ENCODE measurements at regions not wholly inside any gene's neighbourhood (a gene's known extent, or its start where the extent isn't known, plus 50 kb on each side); places are given as distances from the start of the nearest gene placed in this dataset.

DNA sequence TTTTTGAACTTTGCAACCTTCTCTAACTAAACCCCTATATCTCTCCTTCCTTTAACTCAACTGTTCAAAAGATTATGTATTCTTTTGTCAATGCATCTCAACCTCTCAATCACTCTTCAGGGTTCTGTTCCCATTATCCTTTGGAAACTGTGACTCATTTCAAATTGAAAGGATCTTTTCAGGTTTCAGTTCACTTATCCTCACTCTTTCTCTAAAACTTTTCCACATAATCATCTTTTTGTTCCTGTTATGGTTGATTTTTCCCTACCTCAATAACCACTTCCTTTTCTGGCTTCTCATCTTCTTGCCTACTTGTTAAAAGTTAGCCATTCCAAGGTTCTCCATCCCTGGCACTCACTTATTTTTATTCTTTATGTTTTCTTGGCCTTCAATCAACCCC lies 56.2 kb upstream of the NUF2 start:
- no peak overlapping the region for H2AK5ac ChIP-seq (ENCODE audit: insufficient read length, low read length)
- H3K79me1 ChIP-seq (ENCODE audit: insufficient read depth, low read depth, low read length, poor library complexity, severe bottlenecking), result no peaks in the 10 kb centered on the region
- no peak overlapping the region for H2BK20ac ChIP-seq (ENCODE audit: low read depth, low read length, poor library complexity, severe bottlenecking)
- H2BK12ac ChIP-seq (ENCODE audit: insufficient read length, low read depth, low read length), result no peak overlapping the region
- no peak overlapping the region for H3K4me2 ChIP-seq (ENCODE audit: insufficient read depth, insufficient read length, low read length)
- no peaks in the 10 kb centered on the region for H3K23me2 ChIP-seq (ENCODE audit: insufficient read length, low read depth, low read length, poor library complexity, severe bottlenecking)
- TF ChIP-seq, protein P1, sequence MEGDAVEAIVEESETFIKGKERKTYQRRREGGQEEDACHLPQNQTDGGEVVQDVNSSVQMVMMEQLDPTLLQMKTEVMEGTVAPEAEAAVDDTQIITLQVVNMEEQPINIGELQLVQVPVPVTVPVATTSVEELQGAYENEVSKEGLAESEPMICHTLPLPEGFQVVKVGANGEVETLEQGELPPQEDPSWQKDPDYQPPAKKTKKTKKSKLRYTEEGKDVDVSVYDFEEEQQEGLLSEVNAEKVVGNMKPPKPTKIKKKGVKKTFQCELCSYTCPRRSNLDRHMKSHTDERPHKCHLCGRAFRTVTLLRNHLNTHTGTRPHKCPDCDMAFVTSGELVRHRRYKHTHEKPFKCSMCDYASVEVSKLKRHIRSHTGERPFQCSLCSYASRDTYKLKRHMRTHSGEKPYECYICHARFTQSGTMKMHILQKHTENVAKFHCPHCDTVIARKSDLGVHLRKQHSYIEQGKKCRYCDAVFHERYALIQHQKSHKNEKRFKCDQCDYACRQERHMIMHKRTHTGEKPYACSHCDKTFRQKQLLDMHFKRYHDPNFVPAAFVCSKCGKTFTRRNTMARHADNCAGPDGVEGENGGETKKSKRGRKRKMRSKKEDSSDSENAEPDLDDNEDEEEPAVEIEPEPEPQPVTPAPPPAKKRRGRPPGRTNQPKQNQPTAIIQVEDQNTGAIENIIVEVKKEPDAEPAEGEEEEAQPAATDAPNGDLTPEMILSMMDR (conservative IDR thresholded peaks at IDR 0.05), result no peak
- H3K14ac ChIP-seq (ENCODE audit: insufficient read depth, low read length), result no peak overlapping the region
- no peak overlapping the region for H2BK5ac ChIP-seq (ENCODE audit: insufficient read length, low read length)
- H4K91ac ChIP-seq (ENCODE audit: insufficient read length, low read depth, low read length), result no peak overlapping the region
- H3K56ac ChIP-seq (ENCODE audit: insufficient read length, low read depth, low read length), result no peak overlapping the region
- no peak overlapping the region for H2BK120ac ChIP-seq (ENCODE audit: low read depth, low read length, poor library complexity, severe bottlenecking)
- H3K4ac ChIP-seq (ENCODE audit: low read depth, low read length), result no peak overlapping the region
- Mint-ChIP-seq H3K4me3 (no peak overlapping the region), H3K36me3 (ENCODE audit: insufficient read depth in 1 of 3, low read depth in 3 of 3) (no peaks in the 10 kb centered on the region), H3K9me3 (no peaks in the 10 kb centered on the region), H3K4me1 (peaks cover 3 to 4% of the 10 kb centered on the region in 2 experiments; a peak in 2 of 4 replicates), H3K27ac (no peak overlapping the region), H3K27me3 (ENCODE audit: low read depth) (no peaks in the 10 kb centered on the region)
- no peak overlapping the region for H3K27ac ChIP-seq (ENCODE audit: insufficient read length, low read depth, low read length)
- H3K9ac ChIP-seq (ENCODE audit: extremely low read depth, insufficient read length, low read length), result no peak overlapping the region
- DNase-seq, result no peak
- no peak overlapping the region for H2BK15ac ChIP-seq (ENCODE audit: low read depth, low read length)
- no peak overlapping the region for H2AFZ ChIP-seq (ENCODE audit: low read length)
- no peaks in the 10 kb centered on the region for H3K4me1 ChIP-seq (ENCODE audit: insufficient read depth, low read length)
- H3K9me3 ChIP-seq (ENCODE audit: control insufficient read depth, low read depth, low read length), result no peaks in the 10 kb centered on the region
- no peaks in the 10 kb centered on the region for H3K27me3 ChIP-seq (ENCODE audit: insufficient read depth, low read length)
- no peaks in the 10 kb centered on the region for H3K79me2 ChIP-seq (ENCODE audit: insufficient read depth, low read length)
- H3K23ac ChIP-seq (ENCODE audit: insufficient read length, low read depth, low read length), result no peak overlapping the region
- no peak overlapping the region for H3T11ph ChIP-seq (ENCODE audit: low read length)
- no peak overlapping the region for H3K18ac ChIP-seq (ENCODE audit: insufficient read length, low read depth, low read length)
- no peak overlapping the region for H4K8ac ChIP-seq (replicated peaks; ENCODE audit: insufficient read length, low read depth, low read length)
- no peak overlapping the region for H4K5ac ChIP-seq (ENCODE audit: insufficient read length, low read depth, low read length)
- no peaks in the 10 kb centered on the region for H4K20me1 ChIP-seq (ENCODE audit: control insufficient read depth, insufficient read depth, insufficient read length)
